ENCODE measurements at regions not wholly inside any gene's neighbourhood (a gene's known extent, or its start where the extent isn't known, plus 50 kb on each side); places are given as distances from the start of the nearest gene placed in this dataset.

GRCh38 chr4:104412344-104412743, 82.3 kb downstream of the CXXC4 start:
- no peak for DNase-seq
- Histone ChIP-seq H3K9me3 (no peaks in the 10 kb centered on the region), H3K27me3 (replicated peaks in 1 of 7) (no peaks in the 10 kb centered on the region), H3K4me3 (no peak overlapping the region), H3K36me3 (no peaks in the 10 kb centered on the region), H3K27ac (no peak overlapping the region), H3K4me1 (no peaks in the 10 kb centered on the region)
- intact Hi-C loops (cut with DNase I; ENCODE audit: low total_unique reads): no loop called here
- TF ChIP-seq POLR2A (IDR thresholded peaks at IDR 0.05): no peak
- no peak for TF ChIP-seq CTCF (IDR thresholded peaks at IDR 0.05 in 8 of 11, conservative IDR thresholded peaks at IDR 0.05 in 3 of 11)
- no peak for TF ChIP-seq POLR2AphosphoS5 (IDR thresholded peaks at IDR 0.05)

GRCh38 chr4:104411502-104411901, 83.2 kb downstream of the CXXC4 start:
- no peaks in the 10 kb centered on the region for H3K27me3 ChIP-seq (replicated peaks in 1 of 7)
- WGBS, 5 donors: 87 to 98% (median 90%) methylated on average over 2 of the region's 2 CpGs
- intact Hi-C loops (cut with DNase I; ENCODE audit: low total_unique reads): no loop called here
- H3K4me1 ChIP-seq: no peaks in the 10 kb centered on the region
- no peak overlapping the region for H3K4me3 ChIP-seq
- no peaks in the 10 kb centered on the region for H3K36me3 ChIP-seq
- DNase-seq: no peak
- no peak overlapping the region for H3K27ac ChIP-seq
- no peaks in the 10 kb centered on the region for H3K9me3 ChIP-seq
- TF ChIP-seq POLR2AphosphoS5 (IDR thresholded peaks at IDR 0.05) (no peak), CTCF (IDR thresholded peaks at IDR 0.05 in 8 of 11, conservative IDR thresholded peaks at IDR 0.05 in 3 of 11) (no peak), POLR2A (IDR thresholded peaks at IDR 0.05) (no peak)

- no peaks in the 10 kb centered on the region for H3K36me3 ChIP-seq
- no peak overlapping the region for H3K4me3 ChIP-seq
- TF ChIP-seq POLR2A (IDR thresholded peaks at IDR 0.05) (no peak), POLR2AphosphoS5 (IDR thresholded peaks at IDR 0.05) (no peak), CTCF (IDR thresholded peaks at IDR 0.05 in 8 of 11, conservative IDR thresholded peaks at IDR 0.05 in 3 of 11) (no peak)
- no peaks in the 10 kb centered on the region for H3K4me1 ChIP-seq
- DNase-seq: no peak
- 50 to 65% (median 63%) methylated on average over 2 of the region's 2 CpGs for WGBS, 5 donors
- no peak overlapping the region for H3K27ac ChIP-seq
- intact Hi-C loops (cut with DNase I; ENCODE audit: low total_unique reads): no loop called here
- no peaks in the 10 kb centered on the region for H3K27me3 ChIP-seq (replicated peaks in 1 of 7)
- no peaks in the 10 kb centered on the region for H3K9me3 ChIP-seq
Observed at GRCh38 chr4:104408878-104409277, 85.8 kb downstream of the CXXC4 start.

- H3K4me3 ChIP-seq: no peak overlapping the region
- no peaks in the 10 kb centered on the region for H3K36me3 ChIP-seq
- H3K4me1 ChIP-seq: no peaks in the 10 kb centered on the region
- H3K9me3 ChIP-seq: peaks cover 0 to 18% (median 5%) of the 10 kb centered on the region in 8 donors
- H3K27ac ChIP-seq: no peak overlapping the region
- no peaks in the 10 kb centered on the region for H3K27me3 ChIP-seq (replicated peaks in 1 of 7)
- WGBS, 5 donors: 67 to 77% (median 72%) methylated on average over 6 of the region's 6 CpGs
- no peak for TF ChIP-seq POLR2A (IDR thresholded peaks at IDR 0.05)
- no peak for DNase-seq
- intact Hi-C loops (cut with DNase I; ENCODE audit: low total_unique reads): no loop called here
Observed at GRCh38 chr4:104404361-104404760, 90.3 kb downstream of the CXXC4 start.

- Histone ChIP-seq H3K9me3 (no peaks in the 10 kb centered on the region), H3K27me3 (replicated peaks in 1 of 7) (no peaks in the 10 kb centered on the region), H3K36me3 (no peaks in the 10 kb centered on the region), H3K4me1 (no peaks in the 10 kb centered on the region), H3K27ac (no peak overlapping the region), H3K4me3 (no peak overlapping the region)
- no peak for DNase-seq
- 50 to 67% (median 63%) methylated on average over 5 of the region's 5 CpGs for WGBS, 5 donors
- intact Hi-C loops (cut with DNase I; ENCODE audit: low total_unique reads): no loop called here
- TF ChIP-seq POLR2A (IDR thresholded peaks at IDR 0.05): no peak
- no peak for TF ChIP-seq CTCF (IDR thresholded peaks at IDR 0.05 in 8 of 11, conservative IDR thresholded peaks at IDR 0.05 in 3 of 11)
- TF ChIP-seq POLR2AphosphoS5 (IDR thresholded peaks at IDR 0.05): no peak
Observed at GRCh38 chr4:104395168-104395614, 99.5 kb downstream of the CXXC4 start.
